Body of pancreas (tissue), 4 donors: ENCODE measurements at regions not wholly inside any gene's neighbourhood (a gene's known extent, or its start where the extent isn't known, plus 50 kb on each side); places are given as distances from the start of the nearest gene placed in this dataset.

Experiments
- ATAC-seq: fragments of 150-250 bp; one replicate; pipeline ENCODE4 v1.9.1; 2016
- DNase-seq, 4 donors: peaks; one replicate each; pipeline ENCODE4 v3.0.0-alpha.2; 2019
- H3K27ac ChIP-seq, 4 donors: fragments of 200-600 bp; sonication (generic); 1 replicate in 3 of 4; 2 replicates in 1 of 4; pipeline versions ENCODE4 v1.5.1 to v1.6.1; 2016 to 2019; ENCODE audit warnings: mild to moderate bottlenecking in 1 of 4, mixed read lengths in 1 of 4, moderate library complexity in 1 of 4
- H3K27me3 ChIP-seq, 2 donors: fragments of 200-600 bp; sonication (generic); one replicate each; pipeline ENCODE4 v1.6.0; 2016; ENCODE audit warnings: mild to moderate bottlenecking in 1 of 2
- H3K36me3 ChIP-seq, 2 donors: fragments of 200-600 bp; sonication (generic); replicated peaks in 1 of 2; 2 replicates each; pipeline ENCODE4 v1.5.1; 2016; ENCODE audit warnings: low read depth in 2 of 2; ENCODE audit not compliant: insufficient read depth in 1 of 2
- H3K4me1 ChIP-seq: fragments of 200-600 bp; sonication (generic); one replicate; pipeline ENCODE4 v1.6.0; 2016
- H3K4me3 ChIP-seq, 2 donors: fragments of 200-600 bp; sonication (generic); 1 replicate in 1 of 2; 2 replicates in 1 of 2; pipeline ENCODE4 v1.5.1; 2016 to 2019
- H3K9me3 ChIP-seq, 3 donors: fragments of 200-600 bp; sonication (generic); 1 replicate in 2 of 3; 2 replicates in 1 of 3; pipeline ENCODE4 v1.5.1; 2016
- CTCF ChIP-seq, 7 experiments: fragments of 450-650 bp in 4 of 7; fragments of 200-600 bp in 3 of 7; sonication (generic) in 3 of 7; IDR thresholded peaks; one replicate each; pipeline ENCODE4 v1.5.1; 2016 to 2019; ENCODE audit warnings: antibody characterized with exemption in 7 of 7
- POLR2A ChIP-seq, 3 donors: fragments of 450-650 bp; IDR thresholded peaks; one replicate each; pipeline ENCODE4 v1.6.1; 2016; ENCODE audit warnings: antibody characterized with exemption in 3 of 3, mild to moderate bottlenecking in 2 of 3
- WGBS, 2 donors: methylation state at CpG; one replicate each; pipeline ENCODE4 v1.1.5; 2017; 5-methylcytosine and 5-hydroxymethylcytosine counted together
- intact Hi-C: fragments of 100-400 bp; cut with DNase I; formaldehyde crosslinking; loops from one replicate; pipeline ENCODE4 v1.15.1; 2023

- Histone ChIP-seq H3K27me3 (no peaks in the 10 kb centered on the region), H3K4me3 (no peak overlapping the region), H3K36me3 (no peaks in the 10 kb centered on the region), H3K27ac (no peak overlapping the region), H3K9me3 (no peaks in the 10 kb centered on the region), H3K4me1 (peaks cover 14% of the 10 kb centered on the region)
- DNase-seq, result no peak
- intact Hi-C loops, result no loop called here
- no peak for ATAC-seq
- WGBS, 2 donors, result 63 to 72% methylated on average over 8 of the region's 8 CpGs
- TF ChIP-seq POLR2A (IDR thresholded peaks at IDR 0.05), result no peak
- TF ChIP-seq CTCF (IDR thresholded peaks at IDR 0.05), result no peak
Measured at GRCh38 chr20:61050336-61050890, 201.6 kb upstream of the CDH4 start.

GRCh38 chr20:61052195-61052750 is 199.8 kb upstream of the CDH4 start:
- Histone ChIP-seq H3K27me3 (no peaks in the 10 kb centered on the region), H3K36me3 (no peaks in the 10 kb centered on the region), H3K4me1 (peaks cover 14% of the 10 kb centered on the region), H3K4me3 (no peak overlapping the region), H3K27ac (peak overlapping the region in 1 of 4 donors; percentile 63), H3K9me3 (no peaks in the 10 kb centered on the region)
- TF ChIP-seq CTCF (IDR thresholded peaks at IDR 0.05) (no peak), POLR2A (IDR thresholded peaks at IDR 0.05) (no peak)
- 50 to 52% methylated on average over 16 of the region's 16 CpGs for WGBS, 2 donors
- DNase-seq (no peak), ATAC-seq (no peak)
- intact Hi-C loops, result no loop called here

- DNase-seq (peak in 3 of 4 donors; percentile 15 to 24 (median 19)), ATAC-seq (no peak)
- intact Hi-C loops, result no loop called here
- H3K27me3 ChIP-seq, result no peaks in the 10 kb centered on the region
- no peaks in the 10 kb centered on the region for H3K36me3 ChIP-seq
- WGBS, 2 donors, result 39% methylated on average over 12 to 13 of the region's 13 CpGs
- no peak overlapping the region for H3K4me3 ChIP-seq
- TF ChIP-seq POLR2A (IDR thresholded peaks at IDR 0.05) (no peak), CTCF (IDR thresholded peaks at IDR 0.05) (no peak)
- no peaks in the 10 kb centered on the region for H3K9me3 ChIP-seq
- peak overlapping the region in 3 of 4 donors; percentile 29 to 63 (median 46) for H3K27ac ChIP-seq
- peaks cover 14% of the 10 kb centered on the region for H3K4me1 ChIP-seq
Measured at GRCh38 chr20:61052776-61053442, 199.2 kb upstream of the CDH4 start.

GRCh38 chr20:61053487-61053886 is 198.6 kb upstream of the CDH4 start:
- WGBS, 2 donors, result 29 to 43% methylated on average over 4 of the region's 4 CpGs
- peak in 3 of 4 donors; percentile 26 to 38 (median 30) for DNase-seq

More at GRCh38 chr20:61053487-61053886, 198.6 kb upstream of the CDH4 start:
- intact Hi-C loops, result no loop called here
- Histone ChIP-seq H3K9me3 (no peaks in the 10 kb centered on the region), H3K4me1 (peaks cover 14% of the 10 kb centered on the region), H3K36me3 (no peaks in the 10 kb centered on the region), H3K4me3 (no peak overlapping the region), H3K27me3 (no peaks in the 10 kb centered on the region), H3K27ac (peak overlapping the region in 3 of 4 donors; percentile 29 to 63 (median 46))
- no peak for TF ChIP-seq POLR2A (IDR thresholded peaks at IDR 0.05)
- no peak for TF ChIP-seq CTCF (IDR thresholded peaks at IDR 0.05)
- ATAC-seq, result peak; percentile 78
